ENCODE measurements at regions not wholly inside any gene's neighbourhood (a gene's known extent, or its start where the extent isn't known, plus 50 kb on each side); places are given as distances from the start of the nearest gene placed in this dataset.
"Not testable (repeated sequence)": the region's sequence is repeated elsewhere in the genome, so short reads cannot be mapped to it uniquely, and the experiment has no call there.

GRCh38 chr1:118280656-118281055 lies 95.6 kb upstream of the SPAG17 start:
- ATAC-seq (replicated peaks in 1 of 4); H3K27me3 ChIP-seq (replicated peaks in 1 of 2; ENCODE audit: control insufficient read depth in 2 of 2, extremely low read depth in 1 of 2, insufficient read depth in 2 of 2, low read length in 1 of 2); H3K27ac ChIP-seq (ENCODE audit: low read length); H3K4me1 Mint-ChIP-seq; H3K27ac Mint-ChIP-seq; H3K27me3 Mint-ChIP-seq; DNase-seq; H3K36me3 Mint-ChIP-seq; CTCF ChIA-PET; H3K9me3 ChIP-seq; H3K36me3 ChIP-seq (ENCODE audit: control insufficient read depth in 2 of 2, extremely low read depth in 1 of 2, insufficient read depth in 1 of 2, low read length in 1 of 2); POLR2A ChIA-PET; H3K4me3 ChIP-seq (ENCODE audit: control insufficient read depth in 1 of 2, extremely low read depth in 1 of 2, low read length in 1 of 2); H3K4me3 Mint-ChIP-seq; H3K4me1 ChIP-seq (ENCODE audit: control insufficient read depth in 1 of 2, extremely low read depth in 1 of 2, insufficient read depth in 2 of 2, low read length in 2 of 2): not testable (repeated sequence)
- WGBS (ENCODE audit: insufficient coverage): 77% methylated on average over 5 of the region's 10 CpGs
- peaks cover 2 to 10% (median 9%) of the 10 kb centered on the region in 3 donors for H3K9me3 Mint-ChIP-seq

DNA sequence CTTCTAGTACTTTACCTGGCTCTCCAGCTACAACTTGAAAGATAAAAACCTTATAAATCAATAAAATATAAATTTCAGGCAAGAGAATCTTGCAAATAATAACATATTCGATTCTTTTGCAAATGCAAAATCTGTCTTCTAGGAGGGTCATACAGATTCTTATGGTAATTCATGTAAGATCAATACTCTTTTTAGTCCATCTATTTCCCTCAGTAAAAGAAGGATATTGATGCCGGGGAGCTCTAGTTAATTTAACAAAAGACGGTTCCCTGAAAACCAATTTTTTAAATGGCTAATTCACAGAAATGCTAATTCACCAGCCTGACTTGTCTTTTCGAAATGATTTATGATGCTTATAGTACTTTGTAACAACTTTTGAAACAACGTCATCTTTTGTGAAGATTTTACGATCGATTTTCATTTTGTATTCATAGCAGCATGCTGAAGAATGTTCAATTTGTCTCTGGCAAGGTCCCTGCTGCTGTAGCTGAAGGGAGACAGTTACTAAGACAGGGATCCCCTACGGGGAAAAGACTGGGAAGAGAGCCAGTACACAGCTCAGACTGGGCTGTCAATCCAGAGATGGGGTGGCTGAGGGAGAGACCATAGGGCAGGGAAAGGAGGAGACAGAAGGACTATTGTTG lies 90.6 kb upstream of the SPAG17 start:
- Mint-ChIP-seq H3K4me3 (no peak overlapping the region), H3K27ac (peak overlapping the region in 1 of 2 donors; percentile 19), H3K9me3 (peaks cover 2 to 10% (median 9%) of the 10 kb centered on the region in 3 donors), H3K4me1 (no peaks in the 10 kb centered on the region), H3K27me3 (no peaks in the 10 kb centered on the region), H3K36me3 (no peaks in the 10 kb centered on the region)
- no peak overlapping the region for H3K4me3 ChIP-seq (ENCODE audit: control insufficient read depth in 1 of 2, extremely low read depth in 1 of 2, low read length in 1 of 2)
- ATAC-seq (replicated peaks in 1 of 4): no peak
- no peak for DNase-seq
- CTCF ChIA-PET: no interaction called here
- POLR2A ChIA-PET: no interaction called here
- H3K4me1 ChIP-seq (ENCODE audit: control insufficient read depth in 1 of 2, extremely low read depth in 1 of 2, insufficient read depth in 2 of 2, low read length in 2 of 2): no peaks in the 10 kb centered on the region
- no peaks in the 10 kb centered on the region for H3K27me3 ChIP-seq (replicated peaks in 1 of 2; ENCODE audit: control insufficient read depth in 2 of 2, extremely low read depth in 1 of 2, insufficient read depth in 2 of 2, low read length in 1 of 2)
- WGBS (ENCODE audit: insufficient coverage): 83% methylated on average over 4 of the region's 8 CpGs
- no peaks in the 10 kb centered on the region for H3K9me3 ChIP-seq
- no peak overlapping the region for H3K27ac ChIP-seq (ENCODE audit: low read length)
- no peaks in the 10 kb centered on the region for H3K36me3 ChIP-seq (ENCODE audit: control insufficient read depth in 2 of 2, extremely low read depth in 1 of 2, insufficient read depth in 1 of 2, low read length in 1 of 2)

GRCh38 chr1:118272884-118273283 lies 87.9 kb upstream of the SPAG17 start:
- Histone ChIP-seq H3K27ac (ENCODE audit: low read length) (no peak overlapping the region), H3K36me3 (ENCODE audit: control insufficient read depth in 2 of 2, extremely low read depth in 1 of 2, insufficient read depth in 1 of 2, low read length in 1 of 2) (no peaks in the 10 kb centered on the region), H3K4me3 (ENCODE audit: control insufficient read depth in 1 of 2, extremely low read depth in 1 of 2, low read length in 1 of 2) (no peak overlapping the region), H3K4me1 (ENCODE audit: control insufficient read depth in 1 of 2, extremely low read depth in 1 of 2, insufficient read depth in 2 of 2, low read length in 2 of 2) (no peaks in the 10 kb centered on the region), H3K27me3 (replicated peaks in 1 of 2; ENCODE audit: control insufficient read depth in 2 of 2, extremely low read depth in 1 of 2, insufficient read depth in 2 of 2, low read length in 1 of 2) (no peaks in the 10 kb centered on the region), H3K9me3 (no peaks in the 10 kb centered on the region)
- peaks cover 2 to 7% (median 6%) of the 10 kb centered on the region in 3 donors for H3K9me3 Mint-ChIP-seq
- ChIA-PET POLR2A (no interaction called here), CTCF (no interaction called here)
- DNase-seq (no peak), ATAC-seq (replicated peaks in 1 of 4) (no peak)
- no peak overlapping the region for H3K27ac Mint-ChIP-seq
- no peaks in the 10 kb centered on the region for H3K4me1 Mint-ChIP-seq
- no peaks in the 10 kb centered on the region for H3K27me3 Mint-ChIP-seq
- no peak overlapping the region for H3K4me3 Mint-ChIP-seq
- H3K36me3 Mint-ChIP-seq: no peaks in the 10 kb centered on the region
- no CpG with 5 or more reads among the region's 5 CpGs for WGBS (ENCODE audit: insufficient coverage)

DNA sequence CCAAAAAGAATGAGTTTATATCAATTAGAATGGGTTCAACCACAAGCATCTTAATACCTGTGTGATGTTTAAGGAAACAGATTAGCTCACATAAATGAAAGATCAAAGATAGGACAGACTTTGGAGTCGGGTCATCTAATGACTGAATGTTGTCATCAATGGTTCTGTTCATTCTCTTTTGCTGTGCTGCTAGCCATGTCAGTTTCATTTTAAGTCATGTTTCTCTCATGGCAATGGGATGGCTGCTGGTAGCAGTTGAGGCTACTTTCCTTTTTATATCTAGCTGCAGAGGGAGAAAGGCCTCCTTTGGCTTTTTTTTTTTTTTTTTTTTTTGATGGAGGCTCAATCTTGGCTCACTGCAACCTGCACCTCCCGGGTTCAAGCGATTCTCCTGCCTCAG lies 86.9 kb upstream of the SPAG17 start:
- Histone ChIP-seq H3K27me3 (replicated peaks in 1 of 2; ENCODE audit: control insufficient read depth in 2 of 2, extremely low read depth in 1 of 2, insufficient read depth in 2 of 2, low read length in 1 of 2) (no peaks in the 10 kb centered on the region), H3K9me3 (no peaks in the 10 kb centered on the region), H3K27ac (ENCODE audit: low read length) (no peak overlapping the region), H3K36me3 (ENCODE audit: control insufficient read depth in 2 of 2, extremely low read depth in 1 of 2, insufficient read depth in 1 of 2, low read length in 1 of 2) (no peaks in the 10 kb centered on the region), H3K4me1 (ENCODE audit: control insufficient read depth in 1 of 2, extremely low read depth in 1 of 2, insufficient read depth in 2 of 2, low read length in 2 of 2) (no peaks in the 10 kb centered on the region), H3K4me3 (ENCODE audit: control insufficient read depth in 1 of 2, extremely low read depth in 1 of 2, low read length in 1 of 2) (no peak overlapping the region)
- CTCF ChIA-PET: no interaction called here
- DNase-seq (no peak), ATAC-seq (replicated peaks in 1 of 4) (no peak)
- Mint-ChIP-seq H3K27ac (no peak overlapping the region), H3K4me3 (no peak overlapping the region), H3K36me3 (no peaks in the 10 kb centered on the region), H3K4me1 (no peaks in the 10 kb centered on the region), H3K9me3 (peaks cover 1 to 2% (median 2%) of the 10 kb centered on the region in 3 donors), H3K27me3 (no peaks in the 10 kb centered on the region)
- POLR2A ChIA-PET: interaction anchor here in 1 of 2 donors (0.7 kb wide), 1 partner anchor 18 kb away, joined by 4 read pairs; no protein-coding TSS in a partner anchor
- WGBS (ENCODE audit: insufficient coverage): 33% methylated on average over 1 of the region's 3 CpGs

- no peak overlapping the region for H3K27ac ChIP-seq (ENCODE audit: low read length)
- Mint-ChIP-seq H3K27me3 (no peaks in the 10 kb centered on the region), H3K4me1 (no peaks in the 10 kb centered on the region), H3K36me3 (no peaks in the 10 kb centered on the region), H3K9me3 (peaks cover 0 to 3% (median 0%) of the 10 kb centered on the region in 3 donors), H3K27ac (no peak overlapping the region), H3K4me3 (no peak overlapping the region)
- POLR2A ChIA-PET: no interaction called here
- no peaks in the 10 kb centered on the region for H3K36me3 ChIP-seq (ENCODE audit: control insufficient read depth in 2 of 2, extremely low read depth in 1 of 2, insufficient read depth in 1 of 2, low read length in 1 of 2)
- H3K9me3 ChIP-seq: no peaks in the 10 kb centered on the region
- no peaks in the 10 kb centered on the region for H3K4me1 ChIP-seq (ENCODE audit: control insufficient read depth in 1 of 2, extremely low read depth in 1 of 2, insufficient read depth in 2 of 2, low read length in 2 of 2)
- no peak for ATAC-seq (replicated peaks in 1 of 4)
- no peaks in the 10 kb centered on the region for H3K27me3 ChIP-seq (replicated peaks in 1 of 2; ENCODE audit: control insufficient read depth in 2 of 2, extremely low read depth in 1 of 2, insufficient read depth in 2 of 2, low read length in 1 of 2)
- no peak for DNase-seq
- CTCF ChIA-PET: no interaction called here
- WGBS (ENCODE audit: insufficient coverage): no CpG with 5 or more reads among the region's 2 CpGs
- H3K4me3 ChIP-seq (ENCODE audit: control insufficient read depth in 1 of 2, extremely low read depth in 1 of 2, low read length in 1 of 2): no peak overlapping the region
These were observed 84.6 kb upstream of the SPAG17 start for GRCh38 chr1:118269598-118269997.

GRCh38 chr1:118266436-118266835 lies 81.4 kb upstream of the SPAG17 start:
- no peaks in the 10 kb centered on the region for H3K27me3 ChIP-seq (replicated peaks in 1 of 2; ENCODE audit: control insufficient read depth in 2 of 2, extremely low read depth in 1 of 2, insufficient read depth in 2 of 2, low read length in 1 of 2)
- H3K9me3 ChIP-seq: no peaks in the 10 kb centered on the region
- Mint-ChIP-seq H3K4me1 (no peaks in the 10 kb centered on the region), H3K4me3 (no peak overlapping the region), H3K27ac (no peak overlapping the region), H3K36me3 (no peaks in the 10 kb centered on the region), H3K9me3 (peaks cover 0 to 7% (median 3%) of the 10 kb centered on the region in 3 donors), H3K27me3 (no peaks in the 10 kb centered on the region)
- CTCF ChIA-PET: no interaction called here
- 87% methylated on average over 3 of the region's 3 CpGs for WGBS (ENCODE audit: insufficient coverage)
- no peaks in the 10 kb centered on the region for H3K36me3 ChIP-seq (ENCODE audit: control insufficient read depth in 2 of 2, extremely low read depth in 1 of 2, insufficient read depth in 1 of 2, low read length in 1 of 2)
- POLR2A ChIA-PET: no interaction called here
- H3K4me1 ChIP-seq (ENCODE audit: control insufficient read depth in 1 of 2, extremely low read depth in 1 of 2, insufficient read depth in 2 of 2, low read length in 2 of 2): no peaks in the 10 kb centered on the region
- no peak overlapping the region for H3K27ac ChIP-seq (ENCODE audit: low read length)
- ATAC-seq (replicated peaks in 1 of 4) (no peak), DNase-seq (no peak)
- no peak overlapping the region for H3K4me3 ChIP-seq (ENCODE audit: control insufficient read depth in 1 of 2, extremely low read depth in 1 of 2, low read length in 1 of 2)

- Histone ChIP-seq H3K27me3 (replicated peaks in 1 of 2; ENCODE audit: control insufficient read depth in 2 of 2, extremely low read depth in 1 of 2, insufficient read depth in 2 of 2, low read length in 1 of 2) (no peaks in the 10 kb centered on the region), H3K9me3 (no peaks in the 10 kb centered on the region), H3K4me1 (ENCODE audit: control insufficient read depth in 1 of 2, extremely low read depth in 1 of 2, insufficient read depth in 2 of 2, low read length in 2 of 2) (no peaks in the 10 kb centered on the region), H3K36me3 (ENCODE audit: control insufficient read depth in 2 of 2, extremely low read depth in 1 of 2, insufficient read depth in 1 of 2, low read length in 1 of 2) (no peaks in the 10 kb centered on the region), H3K4me3 (ENCODE audit: control insufficient read depth in 1 of 2, extremely low read depth in 1 of 2, low read length in 1 of 2) (no peak overlapping the region), H3K27ac (ENCODE audit: low read length) (no peak overlapping the region)
- whole genome bisulfite sequencing (ENCODE audit: insufficient coverage): 100% methylated on average over 1 of the region's 3 CpGs
- no peaks in the 10 kb centered on the region for H3K4me1 Mint-ChIP-seq
- POLR2A ChIA-PET: no interaction called here
- H3K36me3 Mint-ChIP-seq: no peaks in the 10 kb centered on the region
- DNase-seq (no peak), ATAC-seq (replicated peaks in 1 of 4) (no peak)
- no peaks in the 10 kb centered on the region for H3K27me3 Mint-ChIP-seq
- H3K27ac Mint-ChIP-seq: no peak overlapping the region
- H3K9me3 Mint-ChIP-seq: peaks cover 0 to 12% (median 3%) of the 10 kb centered on the region in 3 donors
- no peak overlapping the region for H3K4me3 Mint-ChIP-seq
- CTCF ChIA-PET: no interaction called here
These were observed 79.3 kb upstream of the SPAG17 start for GRCh38 chr1:118264343-118264742.

Data from T-cell (primary cell).